HuH-7.5 (cell line): ENCODE measurements at regions not wholly inside any gene's neighbourhood (a gene's known extent, or its start where the extent isn't known, plus 50 kb on each side); places are given as distances from the start of the nearest gene placed in this dataset.
"Not testable (repeated sequence)": the region's sequence is repeated elsewhere in the genome, so short reads cannot be mapped to it uniquely, and the experiment has no call there.

ENCODE experiments used
- DNase-seq: peaks from one replicate; pipeline ENCODE4 v3.0.0; 2011; ENCODE audit warnings: low spot score

- no peak for DNase-seq
These were observed 129.8 kb upstream of the COL5A2 start for GRCh38 chr2:189309331-189309730.

- no peak for DNase-seq
These were observed 129.1 kb upstream of the WDR75 start for GRCh38 chr2:189312211-189312610.

- no peak for DNase-seq
These were observed 128.6 kb upstream of the WDR75 start for GRCh38 chr2:189312643-189313042.

- DNase-seq, result no peak
These were observed 122.5 kb upstream of the WDR75 start for GRCh38 chr2:189318761-189319160.

GRCh38 chr2:189319424-189319823 is 121.8 kb upstream of the WDR75 start:
- not testable (repeated sequence) for DNase-seq

GRCh38 chr2:189327879-189328847 is 113.1 kb upstream of the WDR75 start:
- no peak for DNase-seq

- DNase-seq, result no peak
These were observed 112.4 kb upstream of the WDR75 start for GRCh38 chr2:189328848-189329245.

- DNase-seq, result no peak
These were observed 104.8 kb upstream of the WDR75 start for GRCh38 chr2:189336276-189336975.

- DNase-seq, result no peak
These were observed 103.6 kb upstream of the WDR75 start for GRCh38 chr2:189337656-189338055.

- DNase-seq, result no peak
These were observed 103.2 kb upstream of the WDR75 start for GRCh38 chr2:189338115-189338514.

GRCh38 chr2:189341077-189341476 is 100.2 kb upstream of the WDR75 start:
- no peak for DNase-seq

GRCh38 chr2:189344043-189344442 is 97.2 kb upstream of the WDR75 start:
- no peak for DNase-seq

- DNase-seq, result peak; percentile 12
These were observed 93.7 kb upstream of the WDR75 start for GRCh38 chr2:189347540-189347939.

- DNase-seq, result no peak
These were observed 92.9 kb upstream of the WDR75 start for GRCh38 chr2:189348369-189348768.

- DNase-seq, result no peak
These were observed 90.6 kb upstream of the WDR75 start for GRCh38 chr2:189350540-189351209.

GRCh38 chr2:189351933-189352332 is 89.3 kb upstream of the WDR75 start:
- DNase-seq, result not testable (repeated sequence)

GRCh38 chr2:189357375-189357774 is 83.9 kb upstream of the WDR75 start:
- not testable (repeated sequence) for DNase-seq

GRCh38 chr2:189360861-189361260 is 80.4 kb upstream of the WDR75 start:
- DNase-seq, result no peak

GRCh38 chr2:189362283-189362682 is 79.0 kb upstream of the WDR75 start:
- no peak for DNase-seq

GRCh38 chr2:189363559-189363958 is 77.7 kb upstream of the WDR75 start:
- no peak for DNase-seq

- DNase-seq, result no peak
These were observed 76.7 kb upstream of the WDR75 start for GRCh38 chr2:189364607-189365006.

- no peak for DNase-seq
These were observed 74.9 kb upstream of the WDR75 start for GRCh38 chr2:189366349-189366748.

GRCh38 chr2:189367343-189367742 is 73.9 kb upstream of the WDR75 start:
- no peak for DNase-seq
